GM23338 (cell line): ENCODE measurements at regions not wholly inside any gene's neighbourhood (a gene's known extent, or its start where the extent isn't known, plus 50 kb on each side); places are given as distances from the start of the nearest gene placed in this dataset.
"Not testable (repeated sequence)": the region's sequence is repeated elsewhere in the genome, so short reads cannot be mapped to it uniquely, and the experiment has no call there.

Source experiments
- ATAC-seq: fragments of 200-7000 bp; cut with Tn5 transposase; 3 replicates; pipeline ENCODE4 v1.9.1; 2020
- DNase-seq: peaks from one replicate; pipeline ENCODE4 v3.0.0-alpha.2; 2015; ENCODE audit warnings: low spot score
- H2AFZ ChIP-seq: fragments of 200-600 bp; sonication (generic); 2 replicates; pipeline ENCODE4 v1.8.0; 2016; ENCODE audit warnings: antibody characterized with exemption, mild to moderate bottlenecking, moderate library complexity
- H3F3A ChIP-seq: fragments of 200-600 bp; sonication (generic); replicated peaks from 2 replicates; pipeline ENCODE4 v1.8.0; 2017; ENCODE audit warnings: antibody characterized with exemption, mixed run types, low read depth
- H3K27ac ChIP-seq: fragments of 200-600 bp; sonication (generic); 2 replicates; pipeline ENCODE4 v1.6.1; 2016; ENCODE audit warnings: low read depth
- H3K27me3 ChIP-seq: fragments of 200-600 bp; sonication (generic); 2 replicates; pipeline ENCODE4 v1.8.0; 2016; ENCODE audit warnings: mild to moderate bottlenecking, mixed run types, moderate library complexity; ENCODE audit not compliant: insufficient read depth
- H3K36me3 ChIP-seq: fragments of 200-600 bp; sonication (generic); 2 replicates; pipeline ENCODE4 v1.8.0; 2016; ENCODE audit warnings: mild to moderate bottlenecking; ENCODE audit not compliant: insufficient read depth
- H3K4me1 ChIP-seq: fragments of 200-600 bp; sonication (generic); 2 replicates; pipeline ENCODE4 v1.8.0; 2016; ENCODE audit warnings: mild to moderate bottlenecking, moderate library complexity; ENCODE audit not compliant: insufficient read depth
- H3K4me2 ChIP-seq: fragments of 200-600 bp; sonication (generic); 2 replicates; pipeline ENCODE4 v1.7.1; 2017; ENCODE audit warnings: mixed run types
- H3K4me3 ChIP-seq: fragments of 200-600 bp; sonication (generic); 2 replicates; pipeline ENCODE4 v1.6.1; 2016; ENCODE audit warnings: mixed run types
- H3K79me2 ChIP-seq: fragments of 200-600 bp; sonication (generic); replicated peaks from 2 replicates; pipeline ENCODE4 v1.8.0; 2017; ENCODE audit warnings: mild to moderate bottlenecking; ENCODE audit not compliant: insufficient read depth
- H3K9me2 ChIP-seq: fragments of 200-600 bp; sonication (generic); 2 replicates; pipeline ENCODE4 v1.8.0; 2017; ENCODE audit not compliant: insufficient read depth
- H4K20me1 ChIP-seq: fragments of 200-600 bp; sonication (generic); replicated peaks from 2 replicates; pipeline ENCODE4 v1.8.0; 2017; ENCODE audit warnings: mild to moderate bottlenecking; ENCODE audit not compliant: insufficient read depth
- H3K27ac Mint-ChIP-seq: 2 replicates; pipeline ENCODE4 v1.8.0; 2020; ENCODE audit warnings: inconsistent platforms, mild to moderate bottlenecking, moderate library complexity, mixed read lengths
- H3K27me3 Mint-ChIP-seq: 3 replicates; pipeline ENCODE4 v1.8.0; 2022; ENCODE audit warnings: low read depth, mild to moderate bottlenecking, moderate library complexity, mixed read lengths, inconsistent platforms; ENCODE audit not compliant: insufficient read depth, poor library complexity
- H3K36me3 Mint-ChIP-seq: 3 replicates; pipeline ENCODE4 v1.8.0; 2021; ENCODE audit warnings: low read depth, mild to moderate bottlenecking, inconsistent platforms, moderate library complexity, mixed read lengths
- H3K4me1 Mint-ChIP-seq: 3 replicates; pipeline ENCODE4 v1.8.0; 2020; ENCODE audit warnings: mild to moderate bottlenecking, inconsistent platforms, mixed read lengths
- H3K4me3 Mint-ChIP-seq: 3 replicates; pipeline ENCODE4 v1.8.0; 2021; ENCODE audit warnings: moderate library complexity, mild to moderate bottlenecking, inconsistent platforms, mixed read lengths
- H3K9me3 Mint-ChIP-seq: 3 replicates; pipeline ENCODE4 v1.8.0; 2020; ENCODE audit warnings: moderate library complexity, mild to moderate bottlenecking, inconsistent platforms, mixed read lengths
- CTCF ChIP-seq, 2 experiments: fragments of 200-600 bp in 1 of 2; sonication (generic) in 1 of 2; conservative IDR thresholded peaks; 2 replicates each; pipeline versions ENCODE4 v1.5.1 to v1.6.1; 2016 to 2017; ENCODE audit warnings: antibody characterized with exemption in 2 of 2, low read depth in 2 of 2, mild to moderate bottlenecking in 2 of 2, moderate library complexity in 1 of 2
- ETS1 ChIP-seq: IDR thresholded peaks from 2 replicates; pipeline ENCODE4 v1.6.1; 2016; ENCODE audit warnings: antibody characterized with exemption
- EZH2 ChIP-seq: fragments of 200-600 bp; sonication (generic); IDR thresholded peaks from one replicate; pipeline ENCODE4 v1.8.0; 2017; ENCODE audit warnings: antibody characterized with exemption, mild to moderate bottlenecking, low read depth; ENCODE audit not compliant: unreplicated experiment
- EZH2phosphoT487 ChIP-seq: fragments of 200-600 bp; sonication (generic); IDR thresholded peaks from one replicate; pipeline ENCODE4 v1.8.1; 2018; ENCODE audit warnings: antibody characterized with exemption; ENCODE audit not compliant: unreplicated experiment
- NANOG ChIP-seq: IDR thresholded peaks from 2 replicates; pipeline ENCODE4 v1.6.1; 2016; ENCODE audit warnings: antibody characterized with exemption, borderline replicate concordance
- POLR2AphosphoS5 ChIP-seq: IDR thresholded peaks from 2 replicates; pipeline ENCODE4 v1.6.1; 2016; ENCODE audit warnings: antibody characterized with exemption, low read depth
- REST ChIP-seq: IDR thresholded peaks from one replicate; pipeline ENCODE4 v1.6.1; 2018; ENCODE audit warnings: antibody characterized with exemption; ENCODE audit not compliant: unreplicated experiment
- STAT1 ChIP-seq: IDR thresholded peaks from one replicate; pipeline ENCODE4 v1.6.1; 2016; ENCODE audit warnings: antibody characterized with exemption; ENCODE audit not compliant: unreplicated experiment
- ZNF114 ChIP-seq: fragments of 250-450 bp; sonication (Bioruptor Pico); IDR thresholded peaks from 2 replicates; pipeline ENCODE4 v1.5.0; 2020; ENCODE audit warnings: mild to moderate bottlenecking, moderate library complexity
- ZNF331 ChIP-seq: fragments of 250-450 bp; sonication (Bioruptor Pico); IDR thresholded peaks from 2 replicates; pipeline ENCODE4 v1.5.0; 2020; ENCODE audit warnings: low read depth, mild to moderate bottlenecking, moderate library complexity

DNA sequence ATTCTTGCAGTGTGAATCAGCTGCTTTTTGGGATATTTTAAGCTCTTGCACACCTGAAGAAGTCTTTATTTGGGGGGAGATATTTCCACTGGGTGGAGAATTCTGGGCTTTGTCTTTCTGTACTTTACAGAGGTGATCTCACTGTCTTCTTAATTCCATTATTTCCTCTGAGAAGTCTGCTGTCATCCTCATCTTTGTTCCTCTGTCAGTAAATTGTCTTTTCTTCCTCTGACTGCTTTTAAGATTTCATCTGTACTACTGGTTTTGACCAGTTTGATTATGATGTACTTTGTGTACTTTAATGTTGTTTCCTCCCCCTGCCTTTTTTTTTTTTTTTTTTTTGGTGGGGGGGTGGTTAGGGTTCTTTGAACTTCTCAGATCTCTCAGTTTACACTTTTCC is 133.9 kb downstream of the IGLL1 start:
- H3F3A ChIP-seq, H3K4me3 Mint-ChIP-seq, H3K27ac ChIP-seq, H3K27me3 Mint-ChIP-seq, H3K36me3 ChIP-seq, H3K27ac Mint-ChIP-seq, ATAC-seq, H3K36me3 Mint-ChIP-seq, H3K4me2 ChIP-seq, H4K20me1 ChIP-seq, H3K4me1 Mint-ChIP-seq, H3K4me1 ChIP-seq, H3K4me3 ChIP-seq, H2AFZ ChIP-seq, DNase-seq, H3K27me3 ChIP-seq, H3K79me2 ChIP-seq, H3K9me2 ChIP-seq: not testable (repeated sequence)
- H3K9me3 Mint-ChIP-seq: peaks cover 17% of the 10 kb centered on the region

DNA sequence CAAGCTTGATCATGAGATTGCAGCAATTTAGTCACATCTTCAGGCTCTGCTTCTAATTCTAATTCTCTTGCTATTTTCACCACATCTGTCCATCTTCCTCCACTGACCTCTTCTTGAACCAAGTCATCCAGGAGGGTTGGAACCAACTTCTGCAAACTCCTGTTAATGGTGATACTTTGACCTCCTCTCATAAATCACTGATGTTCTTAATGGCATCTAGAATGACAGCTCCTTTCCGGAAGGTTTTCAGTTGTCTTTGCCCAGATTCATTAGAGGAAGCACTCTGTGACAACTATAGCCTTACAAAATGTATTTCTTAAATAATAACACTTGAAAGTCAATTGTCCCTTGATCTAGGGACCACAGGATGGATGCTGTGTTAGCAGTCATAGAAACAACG is 136.2 kb downstream of the IGLL1 start:
- not testable (repeated sequence) for H3K36me3 ChIP-seq, H3F3A ChIP-seq, H3K27ac ChIP-seq, H3K9me2 ChIP-seq, H2AFZ ChIP-seq, H4K20me1 ChIP-seq, H3K27ac Mint-ChIP-seq, DNase-seq, H3K4me2 ChIP-seq, H3K27me3 Mint-ChIP-seq, H3K4me1 ChIP-seq, H3K27me3 ChIP-seq, ATAC-seq, H3K4me3 Mint-ChIP-seq, H3K36me3 Mint-ChIP-seq, H3K4me3 ChIP-seq, H3K79me2 ChIP-seq, H3K4me1 Mint-ChIP-seq
- H3K9me3 Mint-ChIP-seq: peaks cover 17% of the 10 kb centered on the region

DNA sequence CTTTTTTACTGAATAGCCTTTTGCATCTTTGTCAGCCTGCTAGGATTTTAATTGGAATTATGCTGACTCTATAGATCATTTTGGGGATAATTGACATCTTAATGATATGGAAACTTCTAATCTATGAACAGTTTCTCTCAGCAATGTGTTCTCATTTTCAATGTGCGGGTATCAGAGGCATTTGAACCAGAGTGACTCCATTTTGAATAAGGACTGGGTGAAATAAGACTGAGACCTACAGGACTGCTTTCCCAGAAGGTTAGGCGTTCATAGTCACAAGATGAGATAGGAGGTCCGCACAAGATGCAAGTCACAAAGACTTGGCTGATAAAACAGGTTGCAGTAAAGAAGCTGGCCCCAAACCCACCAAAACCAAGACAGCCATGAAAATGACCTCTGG is 140.5 kb downstream of the IGLL1 start:
- not testable (repeated sequence) for H3K27ac ChIP-seq, H3K4me3 ChIP-seq, H3K36me3 Mint-ChIP-seq, H3K79me2 ChIP-seq, H3K9me2 ChIP-seq, H2AFZ ChIP-seq, H3K4me1 ChIP-seq, H3K4me3 Mint-ChIP-seq, H3K4me1 Mint-ChIP-seq, ATAC-seq, H3K36me3 ChIP-seq, H3K27me3 Mint-ChIP-seq, H3K4me2 ChIP-seq, H3K27ac Mint-ChIP-seq, H3K27me3 ChIP-seq, H3K9me3 Mint-ChIP-seq, H3F3A ChIP-seq, H4K20me1 ChIP-seq, DNase-seq

GRCh38 chr22:23438216-23438615 is 141.9 kb downstream of the IGLL1 start:
- Histone ChIP-seq H3K27me3 (no peaks in the 10 kb centered on the region), H3K4me1 (no peaks in the 10 kb centered on the region), H3F3A (no peaks in the 10 kb centered on the region), H3K79me2 (no peaks in the 10 kb centered on the region), H4K20me1 (no peaks in the 10 kb centered on the region), H3K4me3 (no peak overlapping the region), H3K27ac (no peak overlapping the region), H3K9me2 (no peaks in the 10 kb centered on the region), H3K36me3 (no peaks in the 10 kb centered on the region), H3K4me2 (no peak overlapping the region), H2AFZ (no peak overlapping the region; the same call in 1 of the 2 replicates)
- H3K36me3 Mint-ChIP-seq: no peaks in the 10 kb centered on the region
- H3K9me3 Mint-ChIP-seq: no peaks in the 10 kb centered on the region; the same call in 2 of the 3 replicates
- DNase-seq (no peak), ATAC-seq (0 out of 3 replicates have a peak, but pooled peaks have one; percentile 10)
- peaks cover 10% of the 10 kb centered on the region for H3K4me1 Mint-ChIP-seq
- peaks cover 9% of the 10 kb centered on the region for H3K27me3 Mint-ChIP-seq
- no peak overlapping the region for H3K4me3 Mint-ChIP-seq
- H3K27ac Mint-ChIP-seq: no peak overlapping the region
- no peak for TF ChIP-seq REST
- no peak for TF ChIP-seq NANOG
- no peak for TF ChIP-seq ZNF331 (CRISPR knock-in tag)
- TF ChIP-seq EZH2phosphoT487: no peak
- TF ChIP-seq CTCF (conservative IDR thresholded peaks at IDR 0.05; ENCODE audit: low read depth in 2 of 2): no peak
- no peak for TF ChIP-seq STAT1
- TF ChIP-seq ETS1: no peak
- TF ChIP-seq EZH2: no peak
- TF ChIP-seq ZNF114 (CRISPR knock-in tag): no peak
- no peak for TF ChIP-seq POLR2AphosphoS5
